ENCODE measurements at regions not wholly inside any gene's neighbourhood (a gene's known extent, or its start where the extent isn't known, plus 50 kb on each side); places are given as distances from the start of the nearest gene placed in this dataset.

GRCh38 chr2:129912066-129912820 is 67.2 kb upstream of the RAB6C start:
- no peaks in the 10 kb centered on the region for H3K27me3 ChIP-seq
- no peak overlapping the region for H3K4me3 ChIP-seq
- DNase-seq, result peak in 1 of 3 donors; percentile 26
- H3K36me3 ChIP-seq, result no peaks in the 10 kb centered on the region
- H3K4me1 ChIP-seq, result no peaks in the 10 kb centered on the region
- TF ChIP-seq CTCF (IDR thresholded peaks at IDR 0.05), result no peak
- no peak for TF ChIP-seq POLR2A (IDR thresholded peaks at IDR 0.05)
- no peaks in the 10 kb centered on the region for H3K9me3 ChIP-seq
- no peak overlapping the region for H3K27ac ChIP-seq

- peak in 1 of 3 donors; percentile 20 for DNase-seq
- H3K27me3 ChIP-seq, result no peaks in the 10 kb centered on the region
- H3K36me3 ChIP-seq, result no peaks in the 10 kb centered on the region
- no peak overlapping the region for H3K4me3 ChIP-seq
- no peak for TF ChIP-seq POLR2A (IDR thresholded peaks at IDR 0.05)
- no peak for TF ChIP-seq CTCF (IDR thresholded peaks at IDR 0.05)
- H3K4me1 ChIP-seq, result no peaks in the 10 kb centered on the region
- H3K9me3 ChIP-seq, result no peaks in the 10 kb centered on the region
- H3K27ac ChIP-seq, result no peak overlapping the region
Observed at GRCh38 chr2:129912871-129913694, 66.4 kb upstream of the RAB6C start.

DNA sequence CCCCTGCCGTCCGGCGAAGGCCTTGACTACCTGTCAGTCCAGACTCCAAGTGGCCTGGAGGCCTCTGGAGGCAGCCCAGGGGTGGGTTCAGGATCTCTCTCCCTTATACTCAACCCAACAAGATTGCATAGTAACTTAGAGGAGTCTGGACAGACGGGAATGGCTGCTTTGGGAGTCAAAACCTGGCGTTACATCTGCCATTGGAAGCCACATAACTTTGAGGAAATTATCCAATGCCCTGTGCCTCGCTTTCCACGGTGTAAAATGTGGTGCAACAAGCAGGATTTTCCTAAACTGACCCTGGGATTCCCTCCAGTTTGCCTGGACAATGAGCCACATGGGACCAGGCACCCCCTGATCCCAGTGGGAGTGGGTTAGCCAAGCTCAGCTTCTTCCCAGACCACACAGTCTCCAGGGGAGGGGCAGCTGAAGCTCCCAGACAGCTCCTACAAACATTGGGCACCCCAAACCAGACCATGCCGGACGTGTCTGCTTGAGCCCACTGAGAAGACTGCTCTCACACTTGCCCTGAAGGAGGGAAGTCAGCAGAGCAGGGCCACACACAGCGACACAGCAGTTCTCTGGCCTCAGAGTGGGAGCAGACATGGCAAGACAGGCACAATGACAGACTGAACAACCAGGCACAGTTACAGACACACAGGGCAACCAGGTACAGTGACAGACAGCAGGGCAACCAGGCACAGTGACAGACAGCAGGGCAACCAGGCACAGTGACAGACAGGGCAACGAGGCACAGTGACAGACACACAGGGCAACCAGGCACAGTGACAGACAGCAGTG is 65.6 kb upstream of the RAB6C start:
- H3K27ac ChIP-seq, result no peak overlapping the region
- DNase-seq, result no peak
- H3K9me3 ChIP-seq, result peaks cover 0 to 3% (median 0%) of the 10 kb centered on the region in 4 donors
- no peaks in the 10 kb centered on the region for H3K4me1 ChIP-seq
- TF ChIP-seq POLR2A (IDR thresholded peaks at IDR 0.05) (no peak), CTCF (IDR thresholded peaks at IDR 0.05) (no peak)
- H3K4me3 ChIP-seq, result no peak overlapping the region
- no peaks in the 10 kb centered on the region for H3K27me3 ChIP-seq
- no peaks in the 10 kb centered on the region for H3K36me3 ChIP-seq

DNA sequence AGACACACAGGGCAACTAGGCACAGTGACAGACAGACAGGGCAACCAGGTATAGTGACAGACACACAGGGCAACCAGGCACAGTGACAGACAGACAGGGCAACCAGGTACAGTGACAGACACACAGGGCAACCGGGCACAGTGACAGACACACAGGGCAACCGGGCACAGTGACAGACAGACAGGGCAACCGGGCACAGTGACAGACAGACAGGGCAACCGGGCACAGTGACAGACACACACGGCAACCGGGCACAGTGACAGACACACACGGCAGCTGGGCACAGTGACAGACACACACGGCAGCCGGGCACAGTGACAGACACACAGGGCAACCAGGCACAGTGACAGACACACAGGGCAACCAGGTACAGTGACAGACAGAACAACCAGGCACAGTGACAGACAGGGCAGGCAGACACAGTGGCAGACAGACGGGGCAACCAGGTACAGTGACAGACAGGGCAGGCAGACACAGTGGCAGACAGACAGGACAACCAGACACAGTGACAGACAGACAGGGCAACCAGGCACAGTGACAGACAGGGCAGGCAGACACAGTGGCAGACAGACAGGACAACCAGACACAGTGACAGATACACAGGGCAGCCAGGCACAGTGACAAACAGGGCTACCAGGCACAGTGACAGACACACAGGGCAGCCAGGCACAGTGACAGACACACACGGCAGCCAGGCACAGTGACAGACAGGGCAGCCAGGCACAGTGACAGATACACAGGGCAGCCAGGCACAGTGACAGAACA is 64.7 kb upstream of the RAB6C start:
- Histone ChIP-seq H3K27ac (no peak overlapping the region), H3K4me1 (no peaks in the 10 kb centered on the region), H3K27me3 (no peaks in the 10 kb centered on the region), H3K9me3 (peaks cover 0 to 4% (median 0%) of the 10 kb centered on the region in 4 donors), H3K36me3 (no peaks in the 10 kb centered on the region), H3K4me3 (no peak overlapping the region)
- no peak for DNase-seq
- TF ChIP-seq POLR2A (IDR thresholded peaks at IDR 0.05), result no peak
- TF ChIP-seq CTCF (IDR thresholded peaks at IDR 0.05), result no peak

DNA sequence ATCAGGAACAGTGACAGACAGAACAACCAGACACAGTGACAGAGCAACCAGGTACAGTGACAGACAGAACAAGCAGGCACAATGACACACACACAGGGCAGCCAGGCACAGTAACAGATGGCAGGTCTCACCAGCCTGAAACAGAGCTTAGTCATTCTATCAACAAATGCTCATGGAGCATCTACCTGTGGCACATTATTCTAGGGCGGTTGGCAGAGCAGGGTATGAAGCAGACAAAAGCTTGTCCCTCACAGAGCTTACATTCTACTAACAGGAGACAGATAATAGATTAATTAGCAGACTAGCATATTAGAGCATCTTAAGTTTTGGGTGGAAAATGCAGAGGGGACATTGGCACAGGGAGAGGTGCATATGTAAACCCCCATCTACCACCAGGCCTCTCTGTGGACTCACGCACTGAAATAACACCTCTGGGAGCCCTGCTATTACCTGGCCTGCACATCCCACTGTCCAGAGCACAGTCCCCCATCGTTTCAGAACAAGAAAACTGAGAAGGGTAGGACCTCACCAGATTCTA is 64.1 kb upstream of the RAB6C start:
- H3K4me1 ChIP-seq, result no peaks in the 10 kb centered on the region

More for the DNA sequence above, 64.1 kb upstream of the RAB6C start:
- Histone ChIP-seq H3K9me3 (peaks cover 0 to 4% (median 0%) of the 10 kb centered on the region in 4 donors), H3K27ac (no peak overlapping the region), H3K27me3 (no peaks in the 10 kb centered on the region), H3K4me3 (no peak overlapping the region), H3K36me3 (no peaks in the 10 kb centered on the region)
- DNase-seq, result no peak
- TF ChIP-seq POLR2A (IDR thresholded peaks at IDR 0.05), result no peak
- TF ChIP-seq CTCF (IDR thresholded peaks at IDR 0.05), result no peak

All from Peyer's patch (tissue), 4 donors.